Suppressor macrophage treated with lipopolysaccharide for 1 hour (primary cell): ENCODE measurements at regions not wholly inside any gene's neighbourhood (a gene's known extent, or its start where the extent isn't known, plus 50 kb on each side); places are given as distances from the start of the nearest gene placed in this dataset.
"Not testable (repeated sequence)": the region's sequence is repeated elsewhere in the genome, so short reads cannot be mapped to it uniquely, and the experiment has no call there.

Experiments
- DNase-seq, 3 donors: peaks; one replicate each; pipeline ENCODE4 v3.0.0-alpha.2; 2020 to 2022

DNA sequence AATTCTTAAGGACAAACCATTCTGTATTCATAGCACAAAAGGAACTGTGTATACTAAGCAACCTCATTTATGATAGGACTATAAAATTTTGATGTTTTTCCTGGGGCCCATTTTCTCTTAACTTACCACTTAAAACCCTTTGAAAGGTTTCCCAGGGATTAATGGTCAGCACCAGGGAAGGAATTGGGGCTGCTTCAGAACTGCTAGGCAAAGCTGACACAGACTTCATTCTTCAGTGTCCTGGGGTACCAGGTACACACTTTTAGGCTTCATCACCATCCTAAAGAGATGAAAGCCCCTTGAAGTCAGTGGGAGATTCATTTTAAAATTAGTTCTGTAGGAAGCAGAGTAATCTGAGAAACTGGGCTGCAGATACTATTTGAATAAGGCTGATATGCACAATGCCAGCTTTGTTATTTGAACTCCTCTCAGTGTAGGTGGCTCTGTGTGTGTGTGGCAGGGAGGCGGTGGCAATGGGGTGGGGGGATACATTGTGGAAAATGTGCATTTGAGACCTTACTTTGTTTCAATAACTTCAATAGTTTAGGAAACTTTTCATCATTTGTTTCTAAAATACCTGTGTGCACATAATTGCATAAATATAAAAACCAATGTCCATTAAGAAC is 329.3 kb upstream of the DCN start:
- no peak for DNase-seq

DNA sequence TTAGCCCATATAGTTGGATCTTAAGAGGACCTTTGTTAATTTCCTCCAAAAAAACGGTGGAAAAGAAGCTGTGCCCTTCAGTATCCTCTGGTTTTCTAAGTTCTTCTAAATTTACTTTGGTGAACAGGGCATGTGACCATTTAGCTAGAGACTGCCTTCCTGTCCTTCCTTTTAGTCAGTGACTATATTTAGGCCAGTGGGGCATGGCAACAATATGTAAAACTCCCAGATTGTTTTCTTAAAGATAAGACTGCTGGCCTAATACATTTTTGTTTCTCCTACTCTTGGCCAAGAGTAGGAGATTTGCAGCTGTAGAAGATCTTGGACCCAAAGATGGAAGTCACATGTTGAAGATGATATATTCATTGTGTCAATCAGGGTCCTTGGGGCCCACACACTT is 325.1 kb upstream of the DCN start:
- no peak for DNase-seq

GRCh38 chr12:91506452-91506851 is 323.8 kb upstream of the DCN start:
- DNase-seq, result no peak

DNA sequence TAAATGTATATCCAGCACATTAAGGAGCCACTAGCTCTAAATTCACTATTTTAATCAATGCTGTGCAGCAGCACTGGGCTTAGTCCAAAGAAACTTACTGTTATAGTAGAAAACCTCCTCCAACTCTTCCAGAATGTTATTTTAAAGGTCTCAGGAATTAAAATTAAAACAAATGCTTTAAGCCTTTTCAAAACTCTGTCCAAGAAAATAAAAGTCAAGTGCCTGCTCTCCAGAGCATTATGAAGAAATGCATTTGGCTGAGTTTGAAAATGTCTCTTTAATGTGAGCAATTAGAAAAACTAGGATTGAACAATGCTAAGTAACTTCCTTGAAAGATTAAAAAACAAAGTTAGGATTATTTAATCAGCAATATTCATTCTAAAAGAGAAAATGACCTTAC is 322.4 kb upstream of the DCN start:
- no peak for DNase-seq

- no peak for DNase-seq
These were observed 319.6 kb upstream of the DCN start for GRCh38 chr12:91502208-91502607.

DNA sequence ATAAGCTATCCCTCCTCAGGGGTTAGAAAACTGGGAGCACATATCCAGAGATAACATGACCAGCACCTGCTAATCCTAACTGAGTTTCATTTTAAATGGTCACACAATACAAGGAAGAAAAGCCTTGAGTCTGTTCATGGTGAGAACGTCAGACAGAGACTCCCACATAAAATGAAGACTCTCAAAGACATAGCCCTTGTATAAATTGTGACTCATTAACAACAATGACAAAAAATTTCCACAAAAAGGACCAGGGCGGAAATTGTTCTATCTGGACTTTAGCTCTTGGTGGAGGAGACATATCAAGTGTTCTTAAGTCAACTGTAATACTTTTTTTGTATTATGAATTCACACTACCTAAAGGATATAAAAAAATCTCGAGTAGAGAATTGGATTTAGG is 313.7 kb upstream of the DCN start:
- DNase-seq, result no peak

DNA sequence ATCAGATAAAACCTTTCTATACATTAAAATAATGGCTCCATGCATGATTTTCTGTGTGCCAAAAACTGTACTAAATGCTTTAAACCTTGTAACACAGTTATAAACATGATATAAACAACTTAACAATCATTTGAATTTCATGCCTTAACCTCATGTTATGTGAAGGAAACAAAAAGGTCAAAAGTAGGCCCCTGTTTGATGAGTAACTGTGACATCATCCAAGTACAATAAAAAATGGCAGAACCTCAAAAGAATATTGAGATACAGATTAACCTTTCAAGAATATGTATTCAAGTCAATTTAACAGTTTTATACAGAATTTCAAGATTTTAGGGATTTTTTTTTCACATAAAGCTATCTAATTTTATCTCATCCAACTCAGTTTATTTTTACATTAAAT is 310.7 kb upstream of the DCN start:
- DNase-seq, result no peak

GRCh38 chr12:91492648-91493047 is 310.0 kb upstream of the DCN start:
- no peak for DNase-seq

DNA sequence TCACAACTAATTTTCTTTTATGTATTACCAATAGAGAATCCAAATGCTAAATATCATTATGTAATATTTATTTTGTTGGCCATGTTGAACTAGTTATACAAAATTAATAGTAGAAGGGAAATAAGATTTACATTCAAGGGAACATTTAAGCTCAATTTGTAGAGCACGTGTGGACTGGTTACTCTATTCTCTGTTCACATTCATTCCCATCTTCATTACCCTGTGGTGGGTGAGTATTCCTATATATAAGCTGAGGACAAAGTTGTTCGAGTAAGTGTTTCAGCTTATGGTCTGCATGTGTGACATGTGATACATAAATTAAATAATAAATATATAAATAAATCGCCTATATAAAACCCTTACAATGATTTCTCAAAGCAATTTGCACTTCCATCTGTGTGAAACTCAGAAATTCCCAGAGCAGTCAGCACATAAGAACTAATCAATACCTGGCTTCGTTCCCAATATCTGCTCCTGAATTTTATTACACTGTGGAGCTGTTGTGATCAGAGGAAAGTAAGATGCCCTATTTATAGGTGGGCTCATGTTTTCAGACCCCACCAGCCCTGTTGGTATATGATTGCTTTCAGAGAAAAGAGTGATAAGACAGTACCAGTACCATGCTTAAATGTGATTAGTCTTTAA is 308.2 kb upstream of the DCN start:
- DNase-seq, result no peak

- no peak for DNase-seq
These were observed 300.9 kb upstream of the DCN start for GRCh38 chr12:91483471-91483985.

GRCh38 chr12:91482231-91482630 is 299.6 kb upstream of the DCN start:
- no peak for DNase-seq

DNA sequence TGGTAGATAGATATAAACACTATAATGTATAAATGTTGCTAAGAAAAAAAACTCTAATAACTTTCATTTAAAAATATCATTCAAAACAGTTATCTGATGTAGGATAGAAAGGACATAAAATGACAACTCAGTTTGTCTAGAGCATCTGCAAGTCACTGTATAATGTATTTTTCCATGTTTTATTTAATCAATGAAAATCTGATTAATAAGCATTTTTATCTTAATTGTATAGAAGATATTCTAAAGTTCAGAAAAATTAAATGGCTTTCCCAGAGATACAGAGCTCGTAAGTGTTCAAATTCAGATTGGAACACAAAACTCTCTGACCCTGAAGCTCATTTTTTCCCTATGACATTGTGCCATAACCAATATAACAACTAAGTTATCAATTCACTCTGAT is 295.9 kb upstream of the DCN start:
- no peak for DNase-seq

DNA sequence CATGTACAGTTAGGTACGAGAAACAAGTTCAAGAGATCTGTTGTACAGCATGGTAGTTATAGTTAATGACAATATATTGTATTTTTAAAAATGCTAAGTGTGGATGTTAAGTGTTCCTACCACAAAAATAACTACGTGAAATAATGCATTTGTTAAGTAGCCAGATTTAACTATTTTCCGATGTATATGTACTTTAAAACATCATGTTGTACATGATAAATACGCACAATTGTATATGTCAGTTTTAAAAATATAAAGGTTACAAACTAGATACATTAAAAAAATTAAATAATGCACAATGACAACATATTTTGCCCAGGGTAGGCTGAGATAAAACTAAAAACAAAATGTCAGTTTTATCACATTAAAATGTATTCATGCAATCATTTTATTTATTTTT is 285.1 kb upstream of the DCN start:
- no peak for DNase-seq

GRCh38 chr12:91461061-91461460 is 278.4 kb upstream of the DCN start:
- no peak for DNase-seq

- no peak for DNase-seq
These were observed 277.9 kb upstream of the DCN start for GRCh38 chr12:91460469-91460868.

DNA sequence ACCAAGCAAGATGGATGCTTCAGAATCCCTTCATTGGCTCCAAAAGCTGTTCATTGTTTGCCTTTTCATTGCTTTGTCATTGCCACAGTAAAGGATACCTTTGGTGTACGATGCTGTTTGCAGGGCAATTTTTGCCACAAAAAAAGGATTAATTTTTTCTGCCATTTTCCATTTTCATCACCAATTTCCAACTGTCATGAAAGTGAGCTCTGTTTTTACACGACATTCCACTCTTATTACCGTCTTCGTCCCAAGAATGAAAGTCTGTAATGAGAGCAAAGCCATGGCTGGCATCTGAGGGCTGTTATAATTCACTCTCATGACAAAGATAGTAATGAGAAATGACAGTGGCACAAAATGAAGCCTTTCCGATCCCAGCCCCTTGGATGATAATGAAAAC is 272.7 kb upstream of the DCN start:
- DNase-seq, result no peak

- no peak for DNase-seq
These were observed 271.6 kb upstream of the DCN start for GRCh38 chr12:91454179-91454578.

DNA sequence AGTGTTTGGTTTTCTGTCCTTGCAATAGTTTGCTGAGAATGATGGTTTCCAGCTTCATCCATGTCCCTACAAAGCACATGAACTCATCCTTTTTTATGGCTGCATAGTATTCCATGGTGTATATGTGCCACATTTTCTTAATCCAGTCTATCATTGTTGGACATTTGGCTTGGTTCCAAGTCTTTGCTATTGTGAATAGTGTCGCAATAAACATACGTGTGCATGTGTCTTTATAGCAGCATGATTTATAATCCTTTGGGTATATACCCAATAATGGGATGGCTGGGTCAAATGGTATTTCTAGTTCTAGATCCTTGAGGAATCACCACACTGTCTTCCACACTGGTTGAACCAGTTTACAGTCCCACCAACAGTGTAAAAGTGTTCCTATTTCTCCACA is 269.8 kb upstream of the DCN start:
- DNase-seq, result not testable (repeated sequence)

GRCh38 chr12:91441993-91442952 is 259.7 kb upstream of the DCN start:
- no peak for DNase-seq

DNA sequence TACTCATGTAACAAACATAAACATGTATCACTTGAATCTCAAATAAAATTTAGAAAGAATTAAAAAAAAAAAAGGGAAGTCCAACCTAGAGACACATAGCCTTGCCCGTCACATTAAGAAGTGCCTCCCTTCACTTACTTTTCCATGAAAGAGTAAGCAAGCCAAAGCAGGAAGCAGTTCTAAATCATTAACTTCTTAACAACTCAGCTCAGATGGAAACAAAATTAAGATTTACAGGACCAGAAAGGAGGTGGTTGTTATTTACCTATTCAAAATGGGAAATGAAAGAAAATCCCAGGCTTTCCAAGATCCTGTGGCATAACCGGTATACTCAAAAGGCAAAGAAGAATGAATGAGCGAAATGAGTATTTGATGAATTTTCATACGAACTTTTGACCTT is 258.6 kb upstream of the DCN start:
- DNase-seq, result no peak

GRCh38 chr12:91434081-91434480 is 251.5 kb upstream of the DCN start:
- DNase-seq, result no peak

DNA sequence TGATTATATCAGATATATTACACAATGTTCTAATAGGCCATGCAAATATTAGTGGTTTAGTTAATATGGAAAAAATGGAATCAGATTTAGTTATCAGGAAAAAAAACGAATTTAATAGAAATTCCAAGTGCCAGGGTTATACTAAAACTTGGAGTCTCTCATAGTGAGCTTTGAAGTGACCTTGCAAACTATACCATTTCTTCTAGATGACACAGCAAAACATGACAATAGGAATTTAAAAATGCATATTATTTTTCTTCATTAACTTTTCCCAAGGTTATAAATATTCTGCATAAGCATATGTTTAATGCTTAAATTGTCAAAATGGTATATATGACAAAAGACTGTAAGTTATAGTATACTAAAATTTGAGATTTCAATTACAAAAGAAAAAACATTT is 250.1 kb upstream of the DCN start:
- DNase-seq, result no peak

DNA sequence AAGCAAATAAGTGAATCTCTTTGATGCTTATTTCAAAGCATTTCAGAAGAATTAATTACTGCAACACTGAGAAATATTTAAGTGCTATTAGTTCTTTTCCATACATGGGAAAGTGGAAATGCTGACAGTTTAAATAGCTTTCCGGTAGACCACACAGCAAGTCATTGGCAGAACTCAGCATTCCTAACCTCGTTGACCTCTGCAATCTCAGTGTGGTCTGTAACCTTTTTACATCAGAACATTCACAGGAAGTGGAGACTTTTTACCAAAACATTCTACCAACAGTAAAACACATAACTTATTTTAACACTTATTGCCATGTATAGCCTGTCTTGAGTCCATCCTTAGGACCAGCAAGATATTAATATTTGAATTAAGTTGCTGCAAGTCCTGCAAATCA is 249.5 kb upstream of the DCN start:
- no peak for DNase-seq

GRCh38 chr12:91424506-91424905 is 241.9 kb upstream of the DCN start:
- no peak for DNase-seq
